GM19467 (cell line): ENCODE measurements at regions not wholly inside any gene's neighbourhood (a gene's known extent, or its start where the extent isn't known, plus 50 kb on each side); places are given as distances from the start of the nearest gene placed in this dataset.
"Not testable (repeated sequence)": the region's sequence is repeated elsewhere in the genome, so short reads cannot be mapped to it uniquely, and the experiment has no call there.

Experiments used
- ATAC-seq: cut with Tn5 transposase; IDR thresholded peaks from one replicate; pipeline ENCODE4 v1.9.1; 2021; ENCODE audit warnings: mild to moderate bottlenecking, moderate library complexity; ENCODE audit not compliant: unreplicated experiment

DNA sequence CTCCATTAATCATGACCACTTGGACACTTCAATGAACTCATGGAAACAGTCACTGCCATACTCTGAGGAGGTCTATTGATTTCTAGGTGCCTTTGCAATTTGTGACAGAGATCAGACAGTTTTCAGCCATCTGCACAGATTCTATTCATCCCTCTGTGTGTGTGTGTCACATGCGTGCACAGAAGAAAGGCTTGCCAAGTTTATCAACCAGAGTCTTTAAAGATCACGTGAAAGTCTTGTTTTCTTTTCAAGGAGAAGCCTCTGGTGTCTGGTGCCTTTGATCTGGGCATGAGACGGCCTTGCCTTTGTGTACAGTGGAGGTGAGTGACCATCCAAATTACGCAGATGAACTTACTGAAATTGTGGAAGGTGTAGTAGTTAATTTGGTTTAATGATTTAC lies 164.2 kb downstream of the VAPA start:
- no peak for ATAC-seq

GRCh38 chr18:10080372-10080771 lies 166.6 kb downstream of the VAPA start:
- ATAC-seq, result no peak

DNA sequence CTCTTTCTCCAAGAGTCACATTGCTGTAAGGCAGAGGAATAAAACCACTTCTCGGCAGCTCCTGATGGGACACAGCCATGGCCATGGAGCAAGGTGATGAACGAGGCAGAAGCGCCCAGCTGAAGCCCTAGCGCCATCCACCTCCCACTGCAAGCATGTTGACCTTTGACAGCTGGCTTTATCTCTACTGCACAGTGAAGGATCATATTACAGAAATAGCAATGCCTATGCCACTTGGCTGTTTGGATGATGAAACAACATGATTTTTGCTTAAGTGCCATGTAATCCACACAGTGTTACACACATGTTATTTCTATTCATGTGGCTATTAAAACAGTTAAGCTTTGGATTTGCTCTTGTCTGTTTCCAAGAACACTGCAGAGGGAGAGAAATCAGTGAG lies 167.7 kb downstream of the VAPA start:
- ATAC-seq, result no peak

GRCh38 chr18:10085416-10085815 lies 171.6 kb downstream of the VAPA start:
- ATAC-seq, result no peak

- ATAC-seq, result no peak
Measured at GRCh38 chr18:10085876-10086275, 172.1 kb downstream of the VAPA start.

GRCh38 chr18:10086458-10087210 lies 172.8 kb downstream of the VAPA start:
- ATAC-seq, result no peak

GRCh38 chr18:10088734-10089133 lies 174.9 kb downstream of the VAPA start:
- ATAC-seq, result no peak

GRCh38 chr18:10089881-10090280 lies 176.1 kb downstream of the VAPA start:
- ATAC-seq, result no peak

DNA sequence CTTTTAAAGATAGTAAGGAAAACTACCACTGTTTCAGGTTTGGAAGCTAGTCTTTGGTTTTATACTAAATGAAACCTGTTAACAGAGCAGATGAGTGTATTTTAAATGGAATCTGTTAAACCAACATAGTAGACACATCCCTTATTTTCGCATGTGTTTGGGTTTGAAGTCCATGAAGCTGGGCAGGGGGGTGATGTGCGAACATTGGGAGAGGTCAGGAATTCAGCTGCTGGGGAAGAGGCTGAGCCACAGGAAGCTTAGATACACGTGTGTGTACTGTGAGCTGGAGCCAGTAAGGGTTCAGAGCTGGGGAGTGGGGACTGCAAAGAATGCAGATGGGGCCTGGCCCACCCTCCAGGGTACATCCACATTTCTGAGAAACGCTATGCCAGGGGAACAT lies 176.9 kb downstream of the VAPA start:
- ATAC-seq, result no peak

DNA sequence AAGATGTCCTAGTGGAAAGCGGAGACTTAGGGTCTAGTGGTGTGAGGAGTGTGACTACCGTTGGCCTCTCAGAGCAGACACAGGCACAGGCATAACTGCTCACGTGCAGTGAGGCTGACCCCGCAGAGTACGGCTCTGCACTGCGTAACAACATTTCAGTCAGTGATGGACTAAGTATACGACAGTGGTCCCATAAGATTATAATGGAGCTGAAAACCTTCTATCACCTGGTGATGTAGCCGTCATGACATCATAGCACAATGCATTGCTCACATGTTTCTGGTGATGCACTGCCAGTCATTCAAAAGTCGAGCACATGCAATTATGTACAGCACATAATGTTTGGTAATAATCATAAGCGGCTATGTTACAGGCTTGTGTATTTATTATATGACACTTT lies 179.6 kb downstream of the VAPA start:
- no peak for ATAC-seq

- ATAC-seq, result no peak
Measured at GRCh38 chr18:10094154-10094553, 180.3 kb downstream of the VAPA start.

DNA sequence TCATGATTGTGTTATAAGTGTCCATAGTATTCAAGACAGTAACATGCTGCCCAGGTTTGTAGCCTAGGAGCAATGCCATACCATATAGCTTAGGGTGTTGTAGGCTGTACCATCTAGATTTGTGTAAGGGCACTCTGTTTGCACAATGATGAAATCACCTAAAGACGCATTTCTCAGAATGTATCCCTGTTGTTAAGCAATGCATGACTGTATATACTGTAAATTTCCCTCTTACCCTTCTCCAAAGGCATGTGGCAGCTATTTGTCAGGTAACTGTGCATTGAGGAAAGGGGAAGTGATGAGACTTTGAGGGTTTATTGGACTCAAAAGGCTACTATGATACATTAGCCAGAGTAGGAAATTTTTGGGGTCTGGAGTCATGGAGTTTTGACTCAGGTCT lies 180.8 kb downstream of the VAPA start:
- no peak for ATAC-seq

- ATAC-seq, result no peak
Measured at GRCh38 chr18:10095356-10095755, 181.5 kb downstream of the VAPA start.

DNA sequence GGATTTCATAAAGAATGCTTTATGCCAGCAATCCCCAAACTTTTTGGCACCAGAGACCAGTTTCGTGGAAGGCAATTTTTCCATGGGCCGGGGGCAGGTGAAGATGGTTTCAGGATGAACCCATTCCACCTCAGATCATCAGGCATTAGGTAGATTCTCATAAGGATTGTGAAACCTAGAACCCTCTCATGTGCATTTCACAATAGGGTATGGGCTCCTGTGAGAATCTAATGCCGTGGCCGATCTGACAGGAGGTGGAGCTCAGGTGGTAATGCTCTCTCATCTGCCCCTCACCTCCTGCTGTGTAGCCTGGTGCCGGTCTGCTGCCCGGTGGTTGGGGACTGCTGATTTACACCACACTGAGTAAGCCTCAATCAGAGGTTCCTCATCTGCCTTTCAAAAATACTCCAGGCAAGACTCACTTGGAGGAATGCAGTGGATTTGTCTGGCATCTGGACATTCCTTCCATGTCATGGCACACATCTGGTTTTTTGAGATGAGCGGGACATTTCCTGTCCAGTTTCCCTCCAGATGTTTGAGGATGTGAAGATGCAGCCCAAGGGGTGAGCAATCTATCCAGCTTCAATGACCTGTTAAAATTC lies 185.8 kb downstream of the VAPA start:
- no peak for ATAC-seq

DNA sequence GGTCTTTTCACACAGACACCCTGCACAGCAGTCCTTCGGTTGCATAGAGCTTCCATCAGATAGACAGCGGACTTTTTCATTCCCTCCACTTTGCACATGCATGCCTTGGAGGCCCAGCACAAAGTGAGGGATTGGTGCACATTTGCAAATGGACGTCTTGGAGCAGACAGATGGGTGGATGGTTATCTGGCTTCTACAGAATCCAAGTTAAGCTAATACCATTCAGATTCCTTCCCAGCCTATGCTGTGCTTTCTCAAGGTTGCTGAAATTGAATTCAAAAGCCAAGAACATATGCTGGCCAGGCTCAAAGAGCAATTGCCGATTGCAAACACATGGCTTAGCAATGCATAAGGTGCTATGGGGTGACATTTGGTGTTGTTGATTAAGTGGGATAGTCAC lies 186.4 kb downstream of the VAPA start:
- no peak for ATAC-seq

GRCh38 chr18:10100941-10101701 lies 187.3 kb downstream of the VAPA start:
- no peak for ATAC-seq

DNA sequence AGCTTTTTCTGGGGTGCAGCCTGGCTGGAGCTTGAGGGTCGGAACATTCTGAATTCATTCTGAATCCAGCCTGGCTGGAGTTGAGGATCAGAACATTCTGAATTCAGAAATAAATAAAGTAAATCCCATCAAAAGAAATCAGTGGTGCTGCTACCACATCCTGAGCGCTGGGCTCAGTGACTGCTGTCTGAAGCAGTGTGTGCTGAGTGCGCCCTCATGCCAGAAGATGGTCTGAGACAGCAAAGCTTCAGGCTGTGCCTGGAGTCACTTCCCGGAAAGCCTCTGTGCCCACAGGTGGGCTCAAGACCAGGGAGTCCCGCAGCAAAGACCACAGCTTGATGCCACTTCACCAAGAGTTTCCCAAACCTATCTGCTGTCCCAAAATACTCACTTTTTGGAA lies 187.9 kb downstream of the VAPA start:
- no peak for ATAC-seq

DNA sequence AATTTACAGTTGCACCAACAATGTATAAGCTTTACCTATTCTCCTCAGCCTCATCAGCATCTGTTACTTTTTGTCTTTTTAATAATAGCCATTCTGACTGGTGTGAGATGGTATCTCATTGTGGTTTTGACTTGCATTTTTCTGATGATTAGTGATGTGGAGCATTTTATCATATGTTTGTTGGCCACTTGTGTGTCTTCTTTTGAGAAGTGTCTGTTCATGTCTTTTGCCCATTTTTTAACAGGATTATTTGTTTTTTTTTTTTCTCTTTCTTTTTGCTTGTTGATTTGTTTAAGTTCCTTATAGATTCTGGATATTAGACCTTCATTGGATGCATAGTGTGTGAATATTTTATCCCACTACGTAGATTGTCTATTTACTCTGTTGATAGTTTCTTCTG lies 191.3 kb downstream of the VAPA start:
- ATAC-seq, result not testable (repeated sequence)

GRCh38 chr18:10111191-10111590 lies 197.4 kb downstream of the VAPA start:
- ATAC-seq, result no peak

DNA sequence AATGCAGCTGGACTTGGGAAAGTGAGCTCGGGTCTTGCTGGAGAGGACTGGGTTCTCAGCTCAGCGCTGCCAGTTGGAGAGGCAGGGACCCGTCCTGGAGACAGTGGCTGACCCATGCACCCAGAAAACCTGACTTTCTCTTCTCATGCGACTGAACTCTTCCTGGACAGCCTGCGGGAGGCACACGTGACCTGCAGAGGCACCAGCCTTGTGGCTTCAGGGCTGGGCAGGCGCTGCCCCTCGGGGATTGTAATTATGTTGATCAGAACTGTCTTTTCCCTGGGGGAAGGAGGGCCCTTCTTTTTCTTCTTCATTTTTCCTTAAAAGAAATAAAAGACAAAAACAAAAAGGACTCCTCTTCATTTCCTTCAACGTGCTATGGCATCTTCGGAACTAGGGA lies 198.1 kb downstream of the VAPA start:
- no peak for ATAC-seq

- ATAC-seq, result no peak
Measured at GRCh38 chr18:10113121-10114022, 199.6 kb downstream of the VAPA start.
